ENCODE measurements at regions not wholly inside any gene's neighbourhood (a gene's known extent, or its start where the extent isn't known, plus 50 kb on each side); places are given as distances from the start of the nearest gene placed in this dataset.

GRCh38 chr1:229221106-229222019, 49.5 kb upstream of the RAB4A start:
- Mint-ChIP-seq H3K27ac (no peak overlapping the region), H3K36me3 (ENCODE audit: low read depth) (no peaks in the 10 kb centered on the region), H3K27me3 (ENCODE audit: insufficient read depth, low read depth, poor library complexity) (no peaks in the 10 kb centered on the region), H3K4me1 (peaks cover 10% of the 10 kb centered on the region), H3K9me3 (no peaks in the 10 kb centered on the region), H3K4me3 (no peak overlapping the region)
- TF ChIP-seq CTCF (conservative IDR thresholded peaks at IDR 0.05; ENCODE audit: low read depth in 2 of 2) (no peak), ZNF114 (CRISPR knock-in tag; IDR thresholded peaks at IDR 0.05) (no peak)
- H3K4me2 ChIP-seq: no peak overlapping the region
- H3K4me3 ChIP-seq: no peak overlapping the region
- no peaks in the 10 kb centered on the region; the same call in 1 of the 2 replicates for H3K4me1 ChIP-seq (ENCODE audit: insufficient read depth)
- no peaks in the 10 kb centered on the region for H3K79me2 ChIP-seq (replicated peaks; ENCODE audit: insufficient read depth)
- H3K27ac ChIP-seq (ENCODE audit: low read depth): no peak overlapping the region
- no peaks in the 10 kb centered on the region for H4K20me1 ChIP-seq (replicated peaks; ENCODE audit: insufficient read depth)
- peak overlapping the region; percentile 72; the same call in 1 of the 2 replicates for H2AFZ ChIP-seq
- ATAC-seq: no peak
- H3F3A ChIP-seq (replicated peaks; ENCODE audit: low read depth): no peaks in the 10 kb centered on the region
- peaks cover 13% of the 10 kb centered on the region for H3K9me2 ChIP-seq (ENCODE audit: insufficient read depth)
- no peaks in the 10 kb centered on the region for H3K36me3 ChIP-seq (ENCODE audit: insufficient read depth)
- DNase-seq (ENCODE audit: low spot score): no peak
- H3K27me3 ChIP-seq (ENCODE audit: insufficient read depth): no peaks in the 10 kb centered on the region

Data from GM23338 (cell line).